ENCODE measurements at regions not wholly inside any gene's neighbourhood (a gene's known extent, or its start where the extent isn't known, plus 50 kb on each side); places are given as distances from the start of the nearest gene placed in this dataset.

DNA sequence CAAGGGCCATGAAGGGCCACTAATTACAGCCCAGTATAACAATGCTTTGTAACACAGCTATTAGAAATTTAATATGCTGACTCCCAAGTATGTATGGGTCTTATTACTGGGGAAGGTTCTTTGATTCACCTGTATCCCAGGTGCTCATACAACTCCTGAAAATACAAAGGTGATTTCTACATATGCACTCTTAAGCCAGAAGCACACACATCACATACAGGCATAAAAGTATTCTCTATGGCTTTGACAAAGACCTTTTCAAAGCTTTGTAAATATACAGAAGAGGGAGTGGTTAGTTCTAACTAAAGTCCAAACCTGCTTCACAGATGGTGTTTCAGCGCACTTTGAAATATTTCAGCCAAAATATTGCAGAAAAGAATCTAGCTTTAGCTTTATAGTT lies 191.5 kb downstream of the SNCA start:
- TF ChIP-seq, protein P1, sequence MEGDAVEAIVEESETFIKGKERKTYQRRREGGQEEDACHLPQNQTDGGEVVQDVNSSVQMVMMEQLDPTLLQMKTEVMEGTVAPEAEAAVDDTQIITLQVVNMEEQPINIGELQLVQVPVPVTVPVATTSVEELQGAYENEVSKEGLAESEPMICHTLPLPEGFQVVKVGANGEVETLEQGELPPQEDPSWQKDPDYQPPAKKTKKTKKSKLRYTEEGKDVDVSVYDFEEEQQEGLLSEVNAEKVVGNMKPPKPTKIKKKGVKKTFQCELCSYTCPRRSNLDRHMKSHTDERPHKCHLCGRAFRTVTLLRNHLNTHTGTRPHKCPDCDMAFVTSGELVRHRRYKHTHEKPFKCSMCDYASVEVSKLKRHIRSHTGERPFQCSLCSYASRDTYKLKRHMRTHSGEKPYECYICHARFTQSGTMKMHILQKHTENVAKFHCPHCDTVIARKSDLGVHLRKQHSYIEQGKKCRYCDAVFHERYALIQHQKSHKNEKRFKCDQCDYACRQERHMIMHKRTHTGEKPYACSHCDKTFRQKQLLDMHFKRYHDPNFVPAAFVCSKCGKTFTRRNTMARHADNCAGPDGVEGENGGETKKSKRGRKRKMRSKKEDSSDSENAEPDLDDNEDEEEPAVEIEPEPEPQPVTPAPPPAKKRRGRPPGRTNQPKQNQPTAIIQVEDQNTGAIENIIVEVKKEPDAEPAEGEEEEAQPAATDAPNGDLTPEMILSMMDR (IDR thresholded peaks at IDR 0.05) = no peak
- no peak for TF ChIP-seq POLR2A (IDR thresholded peaks at IDR 0.05)

All from heart left ventricle (tissue), 13 donors.